NCI-H524 (cell line): ENCODE measurements at regions not wholly inside any gene's neighbourhood (a gene's known extent, or its start where the extent isn't known, plus 50 kb on each side); places are given as distances from the start of the nearest gene placed in this dataset.
"Not testable (repeated sequence)": the region's sequence is repeated elsewhere in the genome, so short reads cannot be mapped to it uniquely, and the experiment has no call there.

Experiments used
- DNase-seq, 2 experiments: peaks; one replicate each; lab custom pipeline; 2025; lab: John Stamatoyannopoulos, UW

- no peak for DNase-seq
Measured at GRCh38 chr11:98390391-98390790, 630.4 kb upstream of the CNTN5 start.

- DNase-seq = not testable (repeated sequence)
Measured at GRCh38 chr11:98394500-98394899, 626.2 kb upstream of the CNTN5 start.

- no peak for DNase-seq
Measured at GRCh38 chr11:98398508-98398907, 622.2 kb upstream of the CNTN5 start.

GRCh38 chr11:98409069-98409468 is 611.7 kb upstream of the CNTN5 start:
- no peak for DNase-seq

- DNase-seq = peak; percentile 23 to 70
Measured at GRCh38 chr11:98411777-98412176, 609.0 kb upstream of the CNTN5 start.

GRCh38 chr11:98417256-98417755 is 603.4 kb upstream of the CNTN5 start:
- no peak for DNase-seq

GRCh38 chr11:98423933-98424332 is 596.8 kb upstream of the CNTN5 start:
- no peak for DNase-seq

- DNase-seq = not testable (repeated sequence)
Measured at GRCh38 chr11:98424773-98425172, 596.0 kb upstream of the CNTN5 start.

GRCh38 chr11:98431463-98432359 is 589.0 kb upstream of the CNTN5 start:
- DNase-seq = no peak

GRCh38 chr11:98434296-98434695 is 586.5 kb upstream of the CNTN5 start:
- DNase-seq = no peak

GRCh38 chr11:98453378-98453777 is 567.4 kb upstream of the CNTN5 start:
- DNase-seq = no peak

- DNase-seq = no peak
Measured at GRCh38 chr11:98455500-98456307, 565.0 kb upstream of the CNTN5 start.

GRCh38 chr11:98456308-98456680 is 564.5 kb upstream of the CNTN5 start:
- no peak for DNase-seq

- DNase-seq = no peak
Measured at GRCh38 chr11:98495016-98495415, 525.7 kb upstream of the CNTN5 start.

GRCh38 chr11:98495601-98496000 is 525.1 kb upstream of the CNTN5 start:
- no peak for DNase-seq

- no peak for DNase-seq
Measured at GRCh38 chr11:98507208-98507607, 513.5 kb upstream of the CNTN5 start.

- DNase-seq = no peak
Measured at GRCh38 chr11:98512938-98513337, 507.8 kb upstream of the CNTN5 start.

GRCh38 chr11:98531576-98531975 is 489.2 kb upstream of the CNTN5 start:
- no peak for DNase-seq

GRCh38 chr11:98536023-98536422 is 484.7 kb upstream of the CNTN5 start:
- DNase-seq = no peak

- not testable (repeated sequence) for DNase-seq
Measured at GRCh38 chr11:98538358-98538757, 482.4 kb upstream of the CNTN5 start.

- no peak for DNase-seq
Measured at GRCh38 chr11:98545544-98546175, 475.1 kb upstream of the CNTN5 start.

- DNase-seq = no peak
Measured at GRCh38 chr11:98549571-98549970, 471.2 kb upstream of the CNTN5 start.
